ENCODE measurements at regions not wholly inside any gene's neighbourhood (a gene's known extent, or its start where the extent isn't known, plus 50 kb on each side); places are given as distances from the start of the nearest gene placed in this dataset.
A peak's percentile ranks its signal among the peaks of the same experiment; 100 is the strongest.

GRCh38 chr7:130912862-130913638 is 179.0 kb upstream of the KLF14 start:
- peak; percentile 57 for DNase-seq

- DNase-seq: no peak
These were observed 179.9 kb upstream of the KLF14 start for GRCh38 chr7:130913639-130914553.

GRCh38 chr7:130914554-130915294 is 180.7 kb upstream of the KLF14 start:
- DNase-seq: no peak

GRCh38 chr7:130917669-130918128 is 183.7 kb upstream of the KLF14 start:
- DNase-seq: no peak

- no peak for DNase-seq
These were observed 184.4 kb upstream of the KLF14 start for GRCh38 chr7:130918129-130919052.

GRCh38 chr7:130919316-130920103 is 185.5 kb upstream of the KLF14 start:
- no peak for DNase-seq

- DNase-seq: no peak
These were observed 186.1 kb upstream of the KLF14 start for GRCh38 chr7:130920122-130920521.

- peak; percentile 95 for DNase-seq
These were observed 187.6 kb upstream of the KLF14 start for GRCh38 chr7:130921391-130922180.

GRCh38 chr7:130922206-130923112 is 188.5 kb upstream of the KLF14 start:
- DNase-seq: no peak

GRCh38 chr7:130923365-130923764 is 189.4 kb upstream of the KLF14 start:
- DNase-seq: no peak

- no peak for DNase-seq
These were observed 189.9 kb upstream of the KLF14 start for GRCh38 chr7:130923930-130924329.

- DNase-seq: no peak
These were observed 191.3 kb upstream of the KLF14 start for GRCh38 chr7:130925136-130925794.

GRCh38 chr7:130926001-130926691 is 192.1 kb upstream of the KLF14 start:
- no peak for DNase-seq

- no peak for DNase-seq
These were observed 193.1 kb upstream of the KLF14 start for GRCh38 chr7:130927062-130927461.

- no peak for DNase-seq
These were observed 193.6 kb upstream of the KLF14 start for GRCh38 chr7:130927564-130927963.

GRCh38 chr7:130929896-130930659 is 196.1 kb upstream of the KLF14 start:
- DNase-seq: no peak

GRCh38 chr7:130930681-130931080 is 196.7 kb upstream of the KLF14 start:
- DNase-seq: no peak

Data from eye (tissue), 1 donor.